ENCODE measurements at regions not wholly inside any gene's neighbourhood (a gene's known extent, or its start where the extent isn't known, plus 50 kb on each side); places are given as distances from the start of the nearest gene placed in this dataset.
"Not testable (repeated sequence)": the region's sequence is repeated elsewhere in the genome, so short reads cannot be mapped to it uniquely, and the experiment has no call there.

- not testable (repeated sequence) for TF ChIP-seq CTCF (IDR thresholded peaks at IDR 0.05 in 4 of 5, conservative IDR thresholded peaks at IDR 0.05 in 1 of 5); POLR2A (IDR thresholded peaks at IDR 0.05)
Measured at GRCh38 chr4:3919509-3919908, 153.3 kb downstream of the ADRA2C start.

All from gastrocnemius medialis (tissue), 4 donors.